ENCODE measurements at regions not wholly inside any gene's neighbourhood (a gene's known extent, or its start where the extent isn't known, plus 50 kb on each side); places are given as distances from the start of the nearest gene placed in this dataset.

GRCh38 chr4:174438711-174439110, 83.6 kb downstream of the HPGD start:
- no peaks in the 10 kb centered on the region for H3K9me2 ChIP-seq (ENCODE audit: insufficient read depth)
- 89 to 96% methylated on average over 7 of the region's 7 CpGs for whole genome bisulfite sequencing, 2 experiments (ENCODE audit: low coverage in 1 of 2, low lambda C conversion rate in 2 of 2, missing lambda C conversion rate in 2 of 2)
- no peak overlapping the region for H3K4me2 ChIP-seq (ENCODE audit: unreplicated experiment)
- peaks cover 14% of the 10 kb centered on the region; the same call in 1 of the 2 replicates for H3K4me1 ChIP-seq (ENCODE audit: insufficient read depth)
- H3K36me3 ChIP-seq (ENCODE audit: low read depth): no peaks in the 10 kb centered on the region
- H3K9ac ChIP-seq: no peak overlapping the region
- no peak for DNase-seq
- H3K4me3 ChIP-seq: no peak overlapping the region
- TF ChIP-seq EZH2phosphoT487 (IDR thresholded peaks at IDR 0.05; ENCODE audit: insufficient read depth, low read depth) (no peak), EZH2 (IDR thresholded peaks at IDR 0.05; ENCODE audit: insufficient read depth, poor library complexity, severe bottlenecking) (no peak)
- no peaks in the 10 kb centered on the region for H4K20me1 ChIP-seq (ENCODE audit: insufficient read depth)
- no peaks in the 10 kb centered on the region for H3K9me3 ChIP-seq (ENCODE audit: low read depth)
- in situ Hi-C loops (cut with MboI): no loop called here
- no peaks in the 10 kb centered on the region; the same call in 1 of the 2 replicates for H3K27me3 ChIP-seq (replicated peaks; ENCODE audit: insufficient read depth)
- H3F3A ChIP-seq (ENCODE audit: insufficient read depth): peaks cover 14% of the 10 kb centered on the region; the same call in 1 of the 2 replicates
- no peaks in the 10 kb centered on the region for H3K79me2 ChIP-seq (ENCODE audit: insufficient read depth)
- no peak overlapping the region for H2AFZ ChIP-seq
- H3K27ac ChIP-seq: no peak overlapping the region

DNA sequence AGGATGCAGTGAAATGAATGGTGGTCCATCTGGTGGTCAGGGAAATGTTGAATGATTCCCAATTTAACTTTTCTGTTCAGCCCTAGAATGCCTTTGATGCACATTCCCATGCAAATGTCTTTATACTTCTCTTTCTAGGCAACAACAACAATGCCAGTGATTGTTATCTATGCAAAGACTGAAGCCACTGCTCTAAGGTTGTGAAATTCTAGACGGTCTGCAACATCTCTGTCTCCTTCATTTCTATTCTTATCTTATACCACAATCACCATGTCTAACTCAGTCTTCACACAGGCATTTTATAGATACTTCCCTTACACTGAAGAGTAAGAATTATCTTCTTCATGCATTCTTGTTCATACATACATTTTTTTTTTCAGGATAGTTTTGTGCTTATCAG, 84.5 kb downstream of the HPGD start:
- no peaks in the 10 kb centered on the region; the same call in 1 of the 2 replicates for H3K27me3 ChIP-seq (replicated peaks; ENCODE audit: insufficient read depth)
- no peaks in the 10 kb centered on the region for H3K9me3 ChIP-seq (ENCODE audit: low read depth)
- no peaks in the 10 kb centered on the region for H3K36me3 ChIP-seq (ENCODE audit: low read depth)
- H3K9ac ChIP-seq: no peak overlapping the region
- H3F3A ChIP-seq (ENCODE audit: insufficient read depth): peaks cover 14% of the 10 kb centered on the region; the same call in 1 of the 2 replicates
- no peak overlapping the region for H2AFZ ChIP-seq
- TF ChIP-seq EZH2phosphoT487 (IDR thresholded peaks at IDR 0.05; ENCODE audit: insufficient read depth, low read depth) (no peak), EZH2 (IDR thresholded peaks at IDR 0.05; ENCODE audit: insufficient read depth, poor library complexity, severe bottlenecking) (no peak)
- H3K4me3 ChIP-seq: no peak overlapping the region
- H4K20me1 ChIP-seq (ENCODE audit: insufficient read depth): no peaks in the 10 kb centered on the region
- no peak overlapping the region for H3K4me2 ChIP-seq (ENCODE audit: unreplicated experiment)
- DNase-seq: peak; percentile 17
- no peaks in the 10 kb centered on the region for H3K9me2 ChIP-seq (ENCODE audit: insufficient read depth)
- no peaks in the 10 kb centered on the region for H3K79me2 ChIP-seq (ENCODE audit: insufficient read depth)
- H3K4me1 ChIP-seq (ENCODE audit: insufficient read depth): peaks cover 14% of the 10 kb centered on the region; the same call in 1 of the 2 replicates
- in situ Hi-C loops (cut with MboI): no loop called here
- no peak overlapping the region for H3K27ac ChIP-seq
- WGBS, 2 experiments (ENCODE audit: low coverage in 1 of 2, low lambda C conversion rate in 2 of 2, missing lambda C conversion rate in 2 of 2): 28 to 44% methylated on average over 1 of the region's 1 CpG

DNA sequence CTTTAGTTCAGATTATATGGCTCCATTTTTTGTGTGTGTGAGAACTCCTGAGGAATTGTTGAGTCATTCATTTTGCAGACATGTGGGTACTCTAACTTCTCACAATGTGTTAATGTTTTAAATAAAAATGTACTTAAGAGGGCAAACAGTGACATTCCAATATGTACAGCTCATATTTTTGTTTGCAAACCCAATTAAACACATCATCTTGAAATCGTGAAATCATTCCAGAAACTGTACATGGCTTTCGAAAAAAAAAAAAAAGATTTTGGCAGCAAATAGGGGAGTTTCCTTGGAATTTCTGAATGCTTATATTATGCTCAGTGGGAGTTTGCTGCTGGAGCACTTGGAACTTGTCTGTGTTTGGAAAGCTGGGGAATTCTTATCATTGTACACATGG, 85.0 kb downstream of the HPGD start:
- no peak overlapping the region for H3K27ac ChIP-seq

GRCh38 chr4:174436377-174436776, 85.9 kb downstream of the HPGD start:
- Histone ChIP-seq H3F3A (ENCODE audit: insufficient read depth) (peaks cover 14% of the 10 kb centered on the region; the same call in 1 of the 2 replicates), H2AFZ (no peak overlapping the region), H3K4me2 (ENCODE audit: unreplicated experiment) (no peak overlapping the region), H3K9me3 (ENCODE audit: low read depth) (no peaks in the 10 kb centered on the region), H3K36me3 (ENCODE audit: low read depth) (no peaks in the 10 kb centered on the region), H3K27ac (no peak overlapping the region), H3K4me1 (ENCODE audit: insufficient read depth) (peaks cover 14% of the 10 kb centered on the region; the same call in 1 of the 2 replicates), H3K4me3 (no peak overlapping the region), H3K9ac (no peak overlapping the region), H3K9me2 (ENCODE audit: insufficient read depth) (no peaks in the 10 kb centered on the region; the same call in 1 of the 2 replicates), H3K27me3 (replicated peaks; ENCODE audit: insufficient read depth) (no peaks in the 10 kb centered on the region), H3K79me2 (ENCODE audit: insufficient read depth) (no peaks in the 10 kb centered on the region), H4K20me1 (ENCODE audit: insufficient read depth) (no peaks in the 10 kb centered on the region)
- no peak for DNase-seq
- 83 to 100% methylated on average over 1 of the region's 1 CpG for WGBS, 2 experiments (ENCODE audit: low coverage in 1 of 2, low lambda C conversion rate in 2 of 2, missing lambda C conversion rate in 2 of 2)
- in situ Hi-C loops (cut with MboI): no loop called here
- TF ChIP-seq EZH2 (IDR thresholded peaks at IDR 0.05; ENCODE audit: insufficient read depth, poor library complexity, severe bottlenecking): no peak
- no peak for TF ChIP-seq EZH2phosphoT487 (IDR thresholded peaks at IDR 0.05; ENCODE audit: insufficient read depth, low read depth)

More for the DNA sequence above, 85.0 kb downstream of the HPGD start:
- WGBS, 2 experiments (ENCODE audit: low coverage in 1 of 2, low lambda C conversion rate in 2 of 2, missing lambda C conversion rate in 2 of 2): 2 to 4% methylated on average over 2 of the region's 2 CpGs
- peaks cover 14% of the 10 kb centered on the region; the same call in 1 of the 2 replicates for H3F3A ChIP-seq (ENCODE audit: insufficient read depth)
- no peak overlapping the region for H3K4me2 ChIP-seq (ENCODE audit: unreplicated experiment)
- no peak overlapping the region for H2AFZ ChIP-seq
- H3K27me3 ChIP-seq (replicated peaks; ENCODE audit: insufficient read depth): no peaks in the 10 kb centered on the region; the same call in 1 of the 2 replicates
- DNase-seq: peak; percentile 73
- peaks cover 14% of the 10 kb centered on the region; the same call in 1 of the 2 replicates for H3K4me1 ChIP-seq (ENCODE audit: insufficient read depth)
- no peak overlapping the region for H3K9ac ChIP-seq
- in situ Hi-C loops (cut with MboI): no loop called here
- no peak for TF ChIP-seq EZH2 (IDR thresholded peaks at IDR 0.05; ENCODE audit: insufficient read depth, poor library complexity, severe bottlenecking)
- TF ChIP-seq EZH2phosphoT487 (IDR thresholded peaks at IDR 0.05; ENCODE audit: insufficient read depth, low read depth): no peak
- H3K79me2 ChIP-seq (ENCODE audit: insufficient read depth): no peaks in the 10 kb centered on the region
- H3K9me2 ChIP-seq (ENCODE audit: insufficient read depth): no peaks in the 10 kb centered on the region
- H4K20me1 ChIP-seq (ENCODE audit: insufficient read depth): no peaks in the 10 kb centered on the region
- H3K36me3 ChIP-seq (ENCODE audit: low read depth): no peaks in the 10 kb centered on the region
- no peaks in the 10 kb centered on the region for H3K9me3 ChIP-seq (ENCODE audit: low read depth)
- no peak overlapping the region for H3K4me3 ChIP-seq
